GM19395 (cell line): ENCODE measurements at regions not wholly inside any gene's neighbourhood (a gene's known extent, or its start where the extent isn't known, plus 50 kb on each side); places are given as distances from the start of the nearest gene placed in this dataset.
"Not testable (repeated sequence)": the region's sequence is repeated elsewhere in the genome, so short reads cannot be mapped to it uniquely, and the experiment has no call there.

Source experiments
- ATAC-seq: cut with Tn5 transposase; IDR thresholded peaks from one replicate; pipeline ENCODE4 v1.9.1; 2021; ENCODE audit warnings: mild to moderate bottlenecking, moderate library complexity; ENCODE audit not compliant: unreplicated experiment

GRCh38 chr2:64742678-64743077 is 89.0 kb upstream of the SERTAD2 start:
- ATAC-seq = no peak

GRCh38 chr2:64743739-64744330 is 90.1 kb upstream of the SERTAD2 start:
- no peak for ATAC-seq

- ATAC-seq = no peak
Measured at GRCh38 chr2:64745562-64745961, 91.8 kb upstream of the SERTAD2 start.

GRCh38 chr2:64747690-64748091 is 94.0 kb upstream of the SERTAD2 start:
- not testable (repeated sequence) for ATAC-seq

GRCh38 chr2:64748147-64748546 is 94.4 kb upstream of the SERTAD2 start:
- ATAC-seq = no peak

GRCh38 chr2:64748561-64748960 is 94.8 kb upstream of the SERTAD2 start:
- ATAC-seq = no peak

- ATAC-seq = no peak
Measured at GRCh38 chr2:64749446-64749845, 95.7 kb upstream of the SERTAD2 start.

- ATAC-seq = no peak
Measured at GRCh38 chr2:64750001-64750816, 96.5 kb upstream of the SERTAD2 start.

GRCh38 chr2:64750817-64751285 is 97.1 kb upstream of the SERTAD2 start:
- ATAC-seq = peak; percentile 87

GRCh38 chr2:64751286-64752260 is 97.9 kb upstream of the SERTAD2 start:
- peak; percentile 88 for ATAC-seq

- no peak for ATAC-seq
Measured at GRCh38 chr2:64753399-64753798, 99.7 kb upstream of the SERTAD2 start.

- no peak for ATAC-seq
Measured at GRCh38 chr2:64754570-64754969, 100.9 kb upstream of the SERTAD2 start.

GRCh38 chr2:64757126-64757525 is 103.4 kb upstream of the SERTAD2 start:
- ATAC-seq = no peak

GRCh38 chr2:64760128-64760527 is 106.4 kb upstream of the SERTAD2 start:
- ATAC-seq = no peak

- no peak for ATAC-seq
Measured at GRCh38 chr2:64762301-64762997, 108.7 kb upstream of the SERTAD2 start.

GRCh38 chr2:64763126-64763525 is 109.4 kb upstream of the SERTAD2 start:
- ATAC-seq = no peak

GRCh38 chr2:64765160-64765805 is 111.6 kb upstream of the SERTAD2 start:
- no peak for ATAC-seq

GRCh38 chr2:64766841-64767669 is 113.3 kb upstream of the SERTAD2 start:
- peak; percentile 41 for ATAC-seq
